Testis (tissue), 2 donors: ENCODE measurements at regions not wholly inside any gene's neighbourhood (a gene's known extent, or its start where the extent isn't known, plus 50 kb on each side); places are given as distances from the start of the nearest gene placed in this dataset.

Experiments
- DNase-seq: peaks from one replicate; pipeline ENCODE4 v3.0.0-alpha.2; 2019
- H3K27ac ChIP-seq, 2 donors: fragments of 200-600 bp; sonication (generic); one replicate each; pipeline ENCODE4 v1.5.1; 2019
- H3K27me3 ChIP-seq: fragments of 200-600 bp; sonication (generic); one replicate; pipeline ENCODE4 v1.5.1; 2019
- H3K36me3 ChIP-seq: fragments of 200-600 bp; sonication (generic); one replicate; pipeline ENCODE4 v1.5.1; 2017; ENCODE audit warnings: low read depth; ENCODE audit errors: missing control alignments
- H3K4me1 ChIP-seq: fragments of 200-600 bp; sonication (generic); one replicate; pipeline ENCODE4 v1.5.1; 2019
- H3K4me3 ChIP-seq, 2 donors: fragments of 200-600 bp; sonication (generic); one replicate each; pipeline ENCODE4 v1.5.1; 2017 to 2019
- H3K9me3 ChIP-seq: fragments of 200-600 bp; sonication (generic); one replicate; pipeline ENCODE4 v1.5.1; 2017
- POLR2A ChIP-seq: fragments of 450-650 bp; IDR thresholded peaks from one replicate; pipeline ENCODE4 v1.6.1; 2017; ENCODE audit warnings: antibody characterized with exemption, mild to moderate bottlenecking, moderate library complexity
- WGBS, 2 donors: methylation state at CpG; one replicate each; pipeline ENCODE4 v1.1.5; 2018; 5-methylcytosine and 5-hydroxymethylcytosine counted together
- intact Hi-C: fragments of 100-400 bp; cut with DNase I; formaldehyde crosslinking; loops from one replicate; pipeline ENCODE4 v1.15.1; 2023; ENCODE audit warnings: low total_unique reads
- TF ChIP-seq, protein P1 (sequence below), 3 experiments: fragments of 450-650 bp in 2 of 3; fragments of 200-600 bp in 1 of 3; sonication (generic) in 1 of 3; IDR thresholded peaks; one replicate each; pipeline ENCODE4 v1.5.1; 2016 to 2019; ENCODE audit warnings: antibody characterized with exemption in 3 of 3, mild to moderate bottlenecking in 2 of 3, moderate library complexity in 1 of 3

DNA sequence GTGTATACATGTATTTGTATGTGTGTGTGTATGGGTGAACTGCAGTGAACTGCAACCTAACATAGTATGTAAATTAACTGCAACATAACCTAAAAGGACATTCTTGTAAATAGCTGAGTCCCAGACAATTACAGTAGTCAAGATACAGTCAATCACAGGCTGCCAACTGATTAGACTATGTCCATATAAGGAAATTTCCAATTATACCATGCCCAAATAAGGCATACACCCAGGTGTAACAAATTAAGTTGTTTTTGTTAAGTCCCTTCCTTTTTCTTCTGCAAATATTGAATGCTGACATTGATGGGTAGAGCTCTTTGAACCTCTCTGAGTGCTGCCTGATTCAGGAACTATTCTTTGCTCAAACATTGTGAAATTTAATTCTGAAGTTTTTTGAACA lies 594.6 kb upstream of the FAM174A start:
- H3K9me3 ChIP-seq: no peaks in the 10 kb centered on the region
- TF ChIP-seq POLR2A: no peak
- TF ChIP-seq, protein P1, sequence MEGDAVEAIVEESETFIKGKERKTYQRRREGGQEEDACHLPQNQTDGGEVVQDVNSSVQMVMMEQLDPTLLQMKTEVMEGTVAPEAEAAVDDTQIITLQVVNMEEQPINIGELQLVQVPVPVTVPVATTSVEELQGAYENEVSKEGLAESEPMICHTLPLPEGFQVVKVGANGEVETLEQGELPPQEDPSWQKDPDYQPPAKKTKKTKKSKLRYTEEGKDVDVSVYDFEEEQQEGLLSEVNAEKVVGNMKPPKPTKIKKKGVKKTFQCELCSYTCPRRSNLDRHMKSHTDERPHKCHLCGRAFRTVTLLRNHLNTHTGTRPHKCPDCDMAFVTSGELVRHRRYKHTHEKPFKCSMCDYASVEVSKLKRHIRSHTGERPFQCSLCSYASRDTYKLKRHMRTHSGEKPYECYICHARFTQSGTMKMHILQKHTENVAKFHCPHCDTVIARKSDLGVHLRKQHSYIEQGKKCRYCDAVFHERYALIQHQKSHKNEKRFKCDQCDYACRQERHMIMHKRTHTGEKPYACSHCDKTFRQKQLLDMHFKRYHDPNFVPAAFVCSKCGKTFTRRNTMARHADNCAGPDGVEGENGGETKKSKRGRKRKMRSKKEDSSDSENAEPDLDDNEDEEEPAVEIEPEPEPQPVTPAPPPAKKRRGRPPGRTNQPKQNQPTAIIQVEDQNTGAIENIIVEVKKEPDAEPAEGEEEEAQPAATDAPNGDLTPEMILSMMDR (IDR thresholded peaks at IDR 0.05): no peak

DNA sequence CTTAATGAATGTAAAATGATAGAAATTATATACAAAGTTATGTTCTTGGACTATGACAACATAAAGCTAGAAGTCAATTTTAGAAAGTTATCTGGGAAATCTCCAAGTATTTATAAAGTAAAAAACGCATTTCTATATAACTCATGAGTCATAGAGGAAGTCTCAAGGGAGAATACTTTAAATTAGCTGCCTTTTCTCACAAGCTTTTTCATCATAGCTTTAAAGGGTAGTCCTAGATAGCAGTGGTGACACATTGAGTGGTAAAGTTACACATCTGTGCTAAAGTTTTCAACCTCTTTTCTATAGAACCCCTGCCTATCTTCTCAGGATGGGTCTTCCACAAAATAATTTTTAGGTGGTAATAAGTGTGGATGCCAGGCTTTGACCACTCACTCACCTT lies 598.3 kb upstream of the FAM174A start:
- Histone ChIP-seq H3K27me3 (no peaks in the 10 kb centered on the region), H3K4me1 (no peaks in the 10 kb centered on the region), H3K27ac (no peak overlapping the region), H3K9me3 (no peaks in the 10 kb centered on the region), H3K4me3 (no peak overlapping the region), H3K36me3 (no peaks in the 10 kb centered on the region)
- intact Hi-C loops: no loop called here
- no peak for TF ChIP-seq POLR2A
- TF ChIP-seq, protein P1 (IDR thresholded peaks at IDR 0.05): no peak
- WGBS, 2 donors: 23 to 48% methylated on average over 1 of the region's 1 CpG
- no peak for DNase-seq

More for the DNA sequence above, 594.6 kb upstream of the FAM174A start:
- Histone ChIP-seq H3K4me1 (no peaks in the 10 kb centered on the region), H3K27me3 (no peaks in the 10 kb centered on the region), H3K36me3 (no peaks in the 10 kb centered on the region), H3K4me3 (no peak overlapping the region), H3K27ac (no peak overlapping the region)
- DNase-seq: no peak
- intact Hi-C loops: no loop called here

DNA sequence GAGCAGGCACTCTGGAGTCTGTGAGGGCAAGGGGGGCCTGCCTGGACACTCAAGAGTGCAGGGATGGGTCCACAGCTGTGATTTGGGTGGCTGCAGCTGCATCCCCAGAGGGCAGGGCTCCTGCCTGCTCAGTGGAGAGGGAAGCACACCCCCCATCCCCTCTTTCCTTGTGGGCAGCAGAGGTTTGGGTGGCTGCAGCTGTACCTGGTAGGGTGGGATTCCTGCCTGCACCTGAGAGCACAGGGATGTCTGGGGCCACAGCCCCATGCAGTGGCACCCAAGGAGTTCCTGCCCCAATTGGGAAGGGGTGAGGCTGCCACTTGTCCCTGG lies 605.4 kb upstream of the FAM174A start:
- no peak for DNase-seq
- intact Hi-C loops: no loop called here
- TF ChIP-seq POLR2A: no peak
- TF ChIP-seq, protein P1 (IDR thresholded peaks at IDR 0.05): no peak
- no peaks in the 10 kb centered on the region for H3K4me1 ChIP-seq
- H3K36me3 ChIP-seq: no peaks in the 10 kb centered on the region
- H3K4me3 ChIP-seq: no peak overlapping the region
- no peaks in the 10 kb centered on the region for H3K27me3 ChIP-seq
- H3K27ac ChIP-seq: no peak overlapping the region
- no peaks in the 10 kb centered on the region for H3K9me3 ChIP-seq

DNA sequence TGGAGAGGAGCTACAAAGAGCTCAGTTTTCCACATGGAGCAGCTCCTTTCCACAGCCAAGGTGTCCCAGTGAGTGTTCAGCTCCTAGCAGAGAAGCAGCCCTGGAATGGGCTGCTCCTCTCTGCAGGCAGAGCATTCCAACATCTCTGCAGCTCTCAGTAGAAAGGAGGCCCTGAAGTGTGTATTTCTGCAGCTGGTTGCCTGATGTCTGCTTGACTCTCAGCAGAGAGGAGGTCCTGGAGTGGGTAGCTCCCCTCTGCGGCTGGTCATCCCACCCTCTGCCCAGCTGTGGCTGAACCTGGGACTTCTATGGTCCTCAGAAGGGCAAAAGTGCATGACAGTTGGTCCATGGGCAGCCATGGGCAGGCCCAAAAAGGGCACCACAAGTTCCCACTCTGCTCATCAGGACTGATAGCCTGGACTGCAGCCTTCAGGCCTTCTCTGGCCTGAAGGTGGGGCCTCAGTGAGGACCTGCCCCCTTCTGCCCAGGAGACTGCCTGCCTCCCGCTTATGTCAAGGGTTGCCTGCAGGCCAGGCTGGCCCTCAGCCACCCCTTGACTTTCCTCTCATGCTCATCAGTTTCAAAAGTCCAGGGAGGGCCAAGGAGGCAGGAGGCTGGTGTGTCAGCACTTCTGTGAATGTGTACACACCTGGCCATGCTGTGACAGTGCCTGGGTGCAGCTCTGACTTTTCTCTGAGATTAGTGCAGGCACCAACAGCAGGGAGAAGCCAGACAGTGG lies 605.9 kb upstream of the FAM174A start:
- Histone ChIP-seq H3K36me3 (no peaks in the 10 kb centered on the region), H3K27me3 (no peaks in the 10 kb centered on the region), H3K4me1 (no peaks in the 10 kb centered on the region), H3K27ac (no peak overlapping the region), H3K9me3 (no peaks in the 10 kb centered on the region), H3K4me3 (no peak overlapping the region)
- TF ChIP-seq, protein P1 (IDR thresholded peaks at IDR 0.05): no peak
- TF ChIP-seq POLR2A: no peak
- intact Hi-C loops: no loop called here
- DNase-seq: no peak
- 92 to 100% methylated on average over 1 to 2 of the region's 2 CpGs for WGBS, 2 donors

DNA sequence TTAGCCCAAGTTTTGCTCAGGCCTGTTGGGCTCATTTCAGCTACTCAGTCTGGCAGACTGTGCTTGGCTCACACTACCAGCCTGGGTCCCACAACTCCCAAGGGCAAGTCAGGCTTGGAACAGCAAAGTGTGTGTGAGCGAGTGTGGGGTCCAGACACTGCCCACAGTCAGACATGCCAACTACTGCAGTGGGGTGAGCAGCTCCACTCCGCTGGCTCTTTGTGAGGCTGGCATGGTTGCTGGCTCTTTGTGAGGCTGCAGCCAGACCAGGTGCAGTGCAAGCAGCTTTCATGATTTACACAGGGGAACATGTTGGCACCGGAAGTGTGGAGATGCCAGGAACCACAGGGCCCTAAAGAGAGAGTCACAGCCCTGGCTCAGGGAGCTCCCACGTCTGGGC lies 606.7 kb upstream of the FAM174A start:
- intact Hi-C loops: no loop called here
- H3K4me3 ChIP-seq: no peak overlapping the region
- no peaks in the 10 kb centered on the region for H3K9me3 ChIP-seq
- 90% methylated on average over 3 to 4 of the region's 4 CpGs for WGBS, 2 donors
- TF ChIP-seq, protein P1 (IDR thresholded peaks at IDR 0.05): no peak
- no peak for TF ChIP-seq POLR2A
- no peaks in the 10 kb centered on the region for H3K36me3 ChIP-seq
- H3K27me3 ChIP-seq: no peaks in the 10 kb centered on the region
- no peaks in the 10 kb centered on the region for H3K4me1 ChIP-seq
- no peak for DNase-seq
- no peak overlapping the region for H3K27ac ChIP-seq
